ENCODE measurements at regions not wholly inside any gene's neighbourhood (a gene's known extent, or its start where the extent isn't known, plus 50 kb on each side); places are given as distances from the start of the nearest gene placed in this dataset.

DNA sequence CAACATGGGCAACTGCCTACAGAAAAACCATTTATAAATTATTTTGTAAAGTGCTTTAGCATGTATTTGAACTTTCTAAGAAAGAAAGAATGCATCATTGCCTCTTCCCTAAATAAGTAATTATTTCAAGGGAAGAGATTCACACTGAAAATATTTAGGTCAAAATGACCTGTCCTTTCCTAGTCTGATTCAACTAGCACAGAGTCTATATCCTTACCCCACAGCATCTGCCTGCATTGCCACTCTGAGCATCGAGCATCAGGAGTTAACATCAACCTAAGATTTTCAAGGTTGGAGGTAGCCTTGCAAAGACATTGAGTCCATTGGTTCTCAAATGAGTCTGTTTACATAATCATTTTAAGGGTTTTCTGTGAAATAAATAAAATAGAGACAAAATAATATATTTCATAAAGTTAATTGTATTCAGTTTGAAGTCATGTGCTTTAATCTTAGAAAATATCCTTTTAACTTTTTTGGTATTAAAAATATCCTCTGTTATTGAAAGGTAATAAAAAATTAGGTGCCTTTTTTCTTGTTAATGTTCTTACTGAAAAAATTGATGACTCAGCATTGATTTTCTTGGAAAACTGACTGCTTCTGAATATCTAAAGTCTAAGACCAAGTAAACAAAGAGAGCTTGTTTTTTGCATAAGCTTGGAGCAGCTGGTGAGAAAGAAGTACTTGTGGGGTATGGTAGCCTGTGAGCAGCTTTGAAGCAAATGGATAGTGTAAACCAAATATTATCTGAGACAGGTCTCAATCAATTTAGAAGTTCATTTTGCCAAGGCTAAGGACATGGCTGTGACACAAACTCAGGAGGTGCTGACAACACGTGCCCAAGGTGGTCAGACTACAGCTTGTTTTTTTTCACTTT, 269.0 kb upstream of the CLEC14A start:
- Histone ChIP-seq H4K20me1 (ENCODE audit: insufficient read depth, low read length) (no peaks in the 10 kb centered on the region), H3K9ac (ENCODE audit: low read length) (no peak overlapping the region), H3K4me2 (ENCODE audit: low read length) (no peak overlapping the region), H2AFZ (ENCODE audit: low read depth, low read length) (no peak overlapping the region), H3K4me1 (ENCODE audit: insufficient read depth, low read length) (no peaks in the 10 kb centered on the region), H3K36me3 (ENCODE audit: insufficient read depth, low read length) (no peaks in the 10 kb centered on the region), H3K27ac (ENCODE audit: low read depth, low read length) (no peak overlapping the region), H3K9me3 (ENCODE audit: insufficient read depth, low read depth, low read length) (no peaks in the 10 kb centered on the region), H3K79me2 (ENCODE audit: insufficient read depth, low read length) (no peaks in the 10 kb centered on the region), H3K27me3 (ENCODE audit: insufficient read depth, low read length) (no peaks in the 10 kb centered on the region), H3K4me3 (ENCODE audit: insufficient read depth, low read depth, low read length) (no peak overlapping the region)
- H3K27ac Mint-ChIP-seq (ENCODE audit: unreplicated experiment) = no peak overlapping the region
- no peak for FAIRE-seq
- TF ChIP-seq EZH2 (IDR thresholded peaks at IDR 0.05; ENCODE audit: insufficient read depth, low read length) = no peak
- TF ChIP-seq, protein P1, sequence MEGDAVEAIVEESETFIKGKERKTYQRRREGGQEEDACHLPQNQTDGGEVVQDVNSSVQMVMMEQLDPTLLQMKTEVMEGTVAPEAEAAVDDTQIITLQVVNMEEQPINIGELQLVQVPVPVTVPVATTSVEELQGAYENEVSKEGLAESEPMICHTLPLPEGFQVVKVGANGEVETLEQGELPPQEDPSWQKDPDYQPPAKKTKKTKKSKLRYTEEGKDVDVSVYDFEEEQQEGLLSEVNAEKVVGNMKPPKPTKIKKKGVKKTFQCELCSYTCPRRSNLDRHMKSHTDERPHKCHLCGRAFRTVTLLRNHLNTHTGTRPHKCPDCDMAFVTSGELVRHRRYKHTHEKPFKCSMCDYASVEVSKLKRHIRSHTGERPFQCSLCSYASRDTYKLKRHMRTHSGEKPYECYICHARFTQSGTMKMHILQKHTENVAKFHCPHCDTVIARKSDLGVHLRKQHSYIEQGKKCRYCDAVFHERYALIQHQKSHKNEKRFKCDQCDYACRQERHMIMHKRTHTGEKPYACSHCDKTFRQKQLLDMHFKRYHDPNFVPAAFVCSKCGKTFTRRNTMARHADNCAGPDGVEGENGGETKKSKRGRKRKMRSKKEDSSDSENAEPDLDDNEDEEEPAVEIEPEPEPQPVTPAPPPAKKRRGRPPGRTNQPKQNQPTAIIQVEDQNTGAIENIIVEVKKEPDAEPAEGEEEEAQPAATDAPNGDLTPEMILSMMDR (IDR thresholded peaks at IDR 0.05; ENCODE audit: insufficient read depth, low read depth, low read length) = no peak
- H3K4me1 Mint-ChIP-seq (ENCODE audit: low read depth, unreplicated experiment) = no peaks in the 10 kb centered on the region
- no peaks in the 10 kb centered on the region for H3K27me3 Mint-ChIP-seq (ENCODE audit: low read depth, unreplicated experiment)
- no peaks in the 10 kb centered on the region for H3K36me3 Mint-ChIP-seq (ENCODE audit: low read depth, unreplicated experiment)
- no peak for DNase-seq (ENCODE audit: low read depth)
- no peak overlapping the region for H3K4me3 Mint-ChIP-seq (ENCODE audit: unreplicated experiment)
- H3K9me3 Mint-ChIP-seq (ENCODE audit: unreplicated experiment) = no peaks in the 10 kb centered on the region

DNA sequence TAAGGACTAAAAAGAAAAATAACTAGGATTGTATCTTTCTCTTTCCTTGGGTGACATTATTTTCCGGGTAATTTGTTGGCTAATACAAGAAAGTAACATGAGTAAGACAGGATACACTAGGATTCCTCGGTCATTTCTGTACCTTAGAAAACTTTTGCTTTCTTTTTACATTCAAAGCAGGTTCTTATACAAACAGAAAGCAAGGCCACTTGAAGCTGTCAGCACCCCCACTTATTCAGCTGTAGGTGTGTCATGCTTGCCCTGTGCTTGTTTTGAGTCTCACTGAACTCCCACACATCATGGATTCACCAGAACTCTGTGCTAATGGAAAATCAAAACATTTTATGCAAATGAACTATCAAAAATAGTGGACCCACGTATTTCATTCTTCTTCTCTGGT, 266.8 kb upstream of the CLEC14A start:
- Histone ChIP-seq H3K79me2 (ENCODE audit: insufficient read depth, low read length) (no peaks in the 10 kb centered on the region), H3K4me1 (ENCODE audit: insufficient read depth, low read length) (no peaks in the 10 kb centered on the region), H3K36me3 (ENCODE audit: insufficient read depth, low read length) (no peaks in the 10 kb centered on the region), H3K4me2 (ENCODE audit: low read length) (no peak overlapping the region), H3K9ac (ENCODE audit: low read length) (no peak overlapping the region), H2AFZ (ENCODE audit: low read depth, low read length) (no peak overlapping the region), H3K27me3 (ENCODE audit: insufficient read depth, low read length) (no peaks in the 10 kb centered on the region), H3K4me3 (ENCODE audit: insufficient read depth, low read depth, low read length) (no peak overlapping the region), H3K27ac (ENCODE audit: low read depth, low read length) (no peak overlapping the region), H3K9me3 (ENCODE audit: insufficient read depth, low read depth, low read length) (no peaks in the 10 kb centered on the region), H4K20me1 (ENCODE audit: insufficient read depth, low read length) (no peaks in the 10 kb centered on the region)
- Mint-ChIP-seq H3K36me3 (ENCODE audit: low read depth, unreplicated experiment) (no peaks in the 10 kb centered on the region), H3K27ac (ENCODE audit: unreplicated experiment) (no peak overlapping the region), H3K9me3 (ENCODE audit: unreplicated experiment) (no peaks in the 10 kb centered on the region), H3K4me3 (ENCODE audit: unreplicated experiment) (no peak overlapping the region), H3K27me3 (ENCODE audit: low read depth, unreplicated experiment) (no peaks in the 10 kb centered on the region), H3K4me1 (ENCODE audit: low read depth, unreplicated experiment) (no peaks in the 10 kb centered on the region)
- FAIRE-seq (no peak), DNase-seq (ENCODE audit: low read depth) (no peak)
- no peak for TF ChIP-seq EZH2 (IDR thresholded peaks at IDR 0.05; ENCODE audit: insufficient read depth, low read length)
- TF ChIP-seq, protein P1 (IDR thresholded peaks at IDR 0.05; ENCODE audit: insufficient read depth, low read depth, low read length) = no peak

DNA sequence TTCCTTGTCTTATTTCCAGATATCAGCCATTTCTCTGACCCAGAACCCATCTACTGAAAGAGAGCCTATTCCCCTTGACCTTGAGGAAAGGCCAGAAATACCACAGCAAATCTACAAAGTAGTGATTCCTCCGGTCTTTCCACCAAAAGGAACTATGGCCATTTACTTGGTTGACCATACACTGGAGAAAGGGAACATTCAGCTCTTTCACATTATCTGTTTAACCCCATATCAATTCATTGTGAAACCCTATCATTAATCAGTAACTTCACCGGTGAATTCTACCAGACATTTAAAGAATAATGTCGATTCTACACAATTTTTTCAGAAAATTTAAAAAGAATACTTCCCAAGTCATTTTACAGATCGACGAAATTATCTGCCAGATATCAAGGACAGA, 265.7 kb upstream of the CLEC14A start:
- no peak overlapping the region for H3K27ac Mint-ChIP-seq (ENCODE audit: unreplicated experiment)
- no peak overlapping the region for H3K4me3 Mint-ChIP-seq (ENCODE audit: unreplicated experiment)
- TF ChIP-seq EZH2 (IDR thresholded peaks at IDR 0.05; ENCODE audit: insufficient read depth, low read length) = no peak
- TF ChIP-seq, protein P1 (IDR thresholded peaks at IDR 0.05; ENCODE audit: insufficient read depth, low read depth, low read length) = no peak
- Histone ChIP-seq H3K79me2 (ENCODE audit: insufficient read depth, low read length) (no peaks in the 10 kb centered on the region), H3K36me3 (ENCODE audit: insufficient read depth, low read length) (no peaks in the 10 kb centered on the region), H3K4me2 (ENCODE audit: low read length) (no peak overlapping the region), H2AFZ (ENCODE audit: low read depth, low read length) (no peak overlapping the region), H3K27me3 (ENCODE audit: insufficient read depth, low read length) (no peaks in the 10 kb centered on the region), H3K4me3 (ENCODE audit: insufficient read depth, low read depth, low read length) (no peak overlapping the region), H3K9me3 (ENCODE audit: insufficient read depth, low read depth, low read length) (no peaks in the 10 kb centered on the region), H3K9ac (ENCODE audit: low read length) (no peak overlapping the region), H4K20me1 (ENCODE audit: insufficient read depth, low read length) (no peaks in the 10 kb centered on the region), H3K27ac (ENCODE audit: low read depth, low read length) (no peak overlapping the region), H3K4me1 (ENCODE audit: insufficient read depth, low read length) (no peaks in the 10 kb centered on the region)
- no peaks in the 10 kb centered on the region for H3K4me1 Mint-ChIP-seq (ENCODE audit: low read depth, unreplicated experiment)
- FAIRE-seq = no peak
- H3K9me3 Mint-ChIP-seq (ENCODE audit: unreplicated experiment) = no peaks in the 10 kb centered on the region
- no peaks in the 10 kb centered on the region for H3K27me3 Mint-ChIP-seq (ENCODE audit: low read depth, unreplicated experiment)
- no peak for DNase-seq (ENCODE audit: low read depth)
- H3K36me3 Mint-ChIP-seq (ENCODE audit: low read depth, unreplicated experiment) = no peaks in the 10 kb centered on the region
